ENCODE measurements at regions not wholly inside any gene's neighbourhood (a gene's known extent, or its start where the extent isn't known, plus 50 kb on each side); places are given as distances from the start of the nearest gene placed in this dataset.
A peak's percentile ranks its signal among the peaks of the same experiment; 100 is the strongest.
"Not testable (repeated sequence)": the region's sequence is repeated elsewhere in the genome, so short reads cannot be mapped to it uniquely, and the experiment has no call there.

DNA sequence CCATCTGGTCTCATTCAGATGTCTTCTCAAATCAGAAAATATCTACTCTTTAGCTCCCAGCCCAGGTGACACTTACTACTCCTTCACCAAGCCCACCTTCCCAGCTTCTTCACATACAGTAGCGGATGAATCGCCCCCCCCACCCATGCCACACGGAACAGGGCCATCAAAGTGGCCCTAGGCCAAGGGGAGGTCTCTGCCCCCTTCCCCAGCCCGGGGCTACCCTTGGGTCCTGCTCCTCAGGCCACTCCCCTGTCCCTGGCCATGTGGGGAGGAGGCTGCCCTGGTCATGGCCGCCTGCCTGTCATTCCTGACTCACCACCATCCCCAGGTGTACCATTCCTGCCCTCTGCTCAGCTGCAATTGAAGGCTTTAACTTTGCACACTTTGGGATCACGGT, 142.8 kb downstream of the NECTIN1 start:
- H3K4me1 ChIP-seq (ENCODE audit: insufficient read depth, low read length): peaks cover 22% of the 10 kb centered on the region
- no peak overlapping the region for H3K9ac ChIP-seq (ENCODE audit: low read depth, low read length)
- no peaks in the 10 kb centered on the region for H3K36me3 ChIP-seq (ENCODE audit: insufficient read depth, low read length)

DNA sequence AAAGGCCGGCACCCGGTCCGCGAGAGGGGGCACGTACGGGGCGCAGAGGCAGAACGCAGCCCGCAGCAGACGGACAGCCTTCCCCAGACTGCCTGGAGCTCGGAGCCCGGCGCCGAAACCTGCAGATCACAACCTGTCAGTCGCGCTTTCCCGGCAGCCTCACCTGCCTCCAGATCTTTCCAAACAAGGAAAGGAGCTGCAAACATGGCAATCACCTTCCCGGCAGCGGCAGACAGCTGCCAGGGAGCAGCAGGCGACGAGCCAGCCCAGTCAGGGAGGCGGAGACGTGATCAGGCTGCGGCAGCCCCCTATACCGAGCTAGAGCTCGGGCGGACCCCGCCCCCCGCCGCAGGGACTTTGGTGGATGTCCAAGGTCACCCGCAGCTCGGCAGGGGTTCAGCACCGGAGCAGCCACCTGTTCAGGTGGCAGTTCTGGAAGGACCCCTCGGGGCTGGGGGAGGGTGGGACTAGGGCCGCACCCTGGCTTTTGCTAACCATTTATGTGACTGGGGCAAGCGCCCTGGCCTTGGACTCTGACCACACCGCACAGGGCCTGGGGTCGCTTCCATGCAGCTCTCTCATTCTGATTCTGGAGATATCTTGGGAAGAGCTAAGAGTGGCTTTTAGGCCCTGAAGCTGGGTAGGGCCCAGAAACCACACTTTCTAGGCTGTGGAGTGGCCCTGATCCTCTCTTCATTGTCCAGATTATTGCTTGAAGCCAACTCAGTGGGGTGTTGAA, 143.8 kb downstream of the NECTIN1 start:
- Histone ChIP-seq H3K4me1 (ENCODE audit: insufficient read depth, low read length) (peaks cover 14% of the 10 kb centered on the region), H3K9ac (ENCODE audit: low read depth, low read length) (peak overlapping the region; percentile 88), H3K36me3 (ENCODE audit: insufficient read depth, low read length) (no peaks in the 10 kb centered on the region), H3K9me3 (ENCODE audit: control insufficient read depth, insufficient read depth, low read length) (peaks cover 3% of the 10 kb centered on the region; the same call in 1 of the 2 replicates)

More for the DNA sequence above, 142.8 kb downstream of the NECTIN1 start:
- peaks cover 3% of the 10 kb centered on the region; the same call in 1 of the 2 replicates for H3K9me3 ChIP-seq (ENCODE audit: control insufficient read depth, insufficient read depth, low read length)

DNA sequence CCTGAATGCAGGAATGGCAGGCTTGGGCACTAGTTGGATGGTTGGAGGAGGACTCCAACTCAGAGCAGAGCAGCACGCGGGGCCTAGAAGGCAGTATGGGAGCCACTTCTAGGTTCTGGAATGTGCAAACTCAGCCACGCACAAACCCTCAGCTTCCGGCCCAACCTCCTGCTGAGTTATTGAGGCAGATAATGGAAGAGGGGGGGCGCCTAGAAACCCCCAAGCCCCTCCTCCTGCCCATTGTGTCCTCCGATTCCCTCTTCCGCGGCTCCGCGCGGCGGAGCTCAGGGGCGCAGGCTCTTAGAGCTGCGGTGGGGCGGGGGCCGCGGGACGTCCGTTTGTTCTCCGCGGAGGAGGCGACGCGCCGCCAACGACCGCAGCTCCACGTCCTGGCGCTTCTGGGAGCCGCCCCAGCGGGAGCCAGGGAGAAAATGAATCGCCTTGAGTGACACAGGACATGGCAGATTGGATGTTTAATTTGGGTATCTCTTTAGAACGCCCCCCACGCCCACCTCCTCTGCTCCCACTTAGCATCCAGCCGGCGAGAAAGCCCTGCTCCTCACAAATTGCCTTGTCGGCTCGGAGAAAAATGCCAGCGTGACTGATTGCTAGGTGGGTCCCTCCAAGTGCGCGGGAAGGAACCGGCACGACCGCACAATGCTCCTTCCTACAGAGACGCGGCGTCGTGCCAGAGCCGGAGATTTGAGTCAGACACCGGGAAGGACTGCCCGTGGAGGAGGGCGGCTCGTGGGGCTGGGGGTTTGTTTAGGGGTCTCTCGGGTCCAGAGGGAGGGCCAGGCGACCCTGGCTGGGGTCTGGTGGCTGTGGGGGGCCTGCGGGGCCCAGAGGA, 144.6 kb downstream of the NECTIN1 start:
- Histone ChIP-seq H3K36me3 (ENCODE audit: insufficient read depth, low read length) (no peaks in the 10 kb centered on the region), H3K4me1 (ENCODE audit: insufficient read depth, low read length) (peaks cover 7% of the 10 kb centered on the region), H3K9ac (ENCODE audit: low read depth, low read length) (peak overlapping the region; percentile 88)

DNA sequence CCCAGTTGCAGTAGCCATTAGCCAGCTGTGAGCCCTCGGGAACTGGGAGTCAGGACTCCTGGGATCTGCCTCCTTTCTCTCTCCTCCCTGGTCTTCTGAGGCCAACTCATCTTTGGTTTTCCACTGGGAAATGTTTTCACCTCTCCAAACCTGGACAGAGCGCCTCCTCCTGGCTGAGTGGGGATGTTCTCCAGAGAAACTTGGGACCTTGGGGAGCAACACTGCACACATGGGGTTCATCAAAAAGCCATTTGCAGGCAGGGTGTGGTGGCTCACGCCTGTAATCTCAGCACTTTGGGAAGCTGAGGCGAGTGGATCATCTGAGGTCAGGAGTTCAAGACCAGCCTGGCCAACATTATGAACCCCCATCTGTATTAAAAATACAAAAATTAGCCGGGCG, 145.4 kb downstream of the NECTIN1 start:
- Histone ChIP-seq H3K9me3 (ENCODE audit: control insufficient read depth, insufficient read depth, low read length) (peaks cover 3% of the 10 kb centered on the region; the same call in 1 of the 2 replicates), H3K4me1 (ENCODE audit: insufficient read depth, low read length) (peaks cover 7% of the 10 kb centered on the region), H3K9ac (ENCODE audit: low read depth, low read length) (no peak overlapping the region), H3K36me3 (ENCODE audit: insufficient read depth, low read length) (no peaks in the 10 kb centered on the region)

More for the DNA sequence above, 144.6 kb downstream of the NECTIN1 start:
- H3K9me3 ChIP-seq (ENCODE audit: control insufficient read depth, insufficient read depth, low read length): peaks cover 3% of the 10 kb centered on the region; the same call in 1 of the 2 replicates

DNA sequence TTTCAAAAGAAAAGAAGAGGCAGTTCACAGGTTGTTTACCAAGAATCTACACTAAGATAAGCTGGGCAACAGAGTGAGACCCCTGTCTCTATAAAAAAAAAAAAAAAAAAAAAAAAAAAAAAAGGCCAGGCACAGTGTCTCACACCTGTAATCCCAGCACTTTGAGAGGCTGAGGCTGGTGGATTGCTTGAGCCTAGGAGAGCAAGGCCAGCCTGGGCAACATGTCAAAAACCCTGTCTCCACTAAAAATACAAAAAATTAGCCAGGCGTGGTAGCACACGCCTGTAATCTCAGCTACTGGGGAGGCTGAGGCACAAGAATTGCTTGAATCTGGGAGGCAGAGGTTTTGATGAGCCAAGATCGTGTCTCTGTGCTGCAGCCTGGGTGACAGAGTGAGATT, 147.6 kb downstream of the NECTIN1 start:
- not testable (repeated sequence) for H3K4me1 ChIP-seq (ENCODE audit: insufficient read depth, low read length); H3K36me3 ChIP-seq (ENCODE audit: insufficient read depth, low read length); H3K9ac ChIP-seq (ENCODE audit: low read depth, low read length); H3K9me3 ChIP-seq (ENCODE audit: control insufficient read depth, insufficient read depth, low read length)

DNA sequence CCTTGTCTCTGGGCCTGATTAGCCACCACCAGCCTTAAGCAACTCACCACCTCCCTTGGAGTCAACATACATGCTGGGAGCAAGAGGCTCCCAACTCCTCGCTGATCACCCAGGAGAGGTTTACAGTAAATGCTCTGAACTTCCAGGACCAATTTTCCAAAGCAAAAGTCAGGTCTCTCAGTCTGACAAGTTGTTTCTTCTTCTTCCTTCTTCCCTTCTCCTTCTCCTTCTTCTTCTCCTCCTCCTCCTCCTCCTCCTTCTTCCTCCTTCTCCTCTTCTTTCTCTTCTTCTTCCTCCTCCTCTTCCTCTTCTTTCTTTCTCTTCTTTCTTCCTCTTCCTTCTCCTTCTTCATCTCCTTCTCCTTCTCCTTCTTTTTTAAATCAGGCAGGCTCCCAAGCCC, 148.2 kb downstream of the NECTIN1 start:
- Histone ChIP-seq H3K9ac (ENCODE audit: low read depth, low read length) (no peak overlapping the region), H3K36me3 (ENCODE audit: insufficient read depth, low read length) (no peaks in the 10 kb centered on the region), H3K4me1 (ENCODE audit: insufficient read depth, low read length) (peaks cover 4% of the 10 kb centered on the region; the same call in 1 of the 2 replicates), H3K9me3 (ENCODE audit: control insufficient read depth, insufficient read depth, low read length) (peaks cover 3% of the 10 kb centered on the region; the same call in 1 of the 2 replicates)

DNA sequence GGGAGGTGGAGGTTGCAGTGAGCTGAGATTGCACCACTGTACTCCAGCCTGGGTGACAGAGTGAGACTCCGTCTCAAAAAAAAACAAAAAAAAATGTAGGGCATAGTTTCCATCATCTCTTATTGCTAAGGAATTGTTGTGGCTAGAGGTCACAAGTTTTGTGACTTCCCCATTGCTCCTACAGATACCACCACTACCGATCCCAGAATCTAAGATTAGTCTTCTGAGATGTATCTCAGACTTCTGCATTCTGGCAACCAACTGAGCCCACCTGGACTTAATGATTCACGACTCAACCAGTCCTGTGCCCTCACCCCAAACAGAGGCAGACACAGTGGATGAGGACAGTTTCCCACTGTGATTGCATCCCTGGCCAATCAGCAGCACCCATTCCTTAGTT, 148.9 kb downstream of the NECTIN1 start:
- Histone ChIP-seq H3K4me1 (ENCODE audit: insufficient read depth, low read length) (no peaks in the 10 kb centered on the region), H3K9ac (ENCODE audit: low read depth, low read length) (no peak overlapping the region), H3K9me3 (ENCODE audit: control insufficient read depth, insufficient read depth, low read length) (peaks cover 3% of the 10 kb centered on the region; the same call in 1 of the 2 replicates), H3K36me3 (ENCODE audit: insufficient read depth, low read length) (no peaks in the 10 kb centered on the region)

DNA sequence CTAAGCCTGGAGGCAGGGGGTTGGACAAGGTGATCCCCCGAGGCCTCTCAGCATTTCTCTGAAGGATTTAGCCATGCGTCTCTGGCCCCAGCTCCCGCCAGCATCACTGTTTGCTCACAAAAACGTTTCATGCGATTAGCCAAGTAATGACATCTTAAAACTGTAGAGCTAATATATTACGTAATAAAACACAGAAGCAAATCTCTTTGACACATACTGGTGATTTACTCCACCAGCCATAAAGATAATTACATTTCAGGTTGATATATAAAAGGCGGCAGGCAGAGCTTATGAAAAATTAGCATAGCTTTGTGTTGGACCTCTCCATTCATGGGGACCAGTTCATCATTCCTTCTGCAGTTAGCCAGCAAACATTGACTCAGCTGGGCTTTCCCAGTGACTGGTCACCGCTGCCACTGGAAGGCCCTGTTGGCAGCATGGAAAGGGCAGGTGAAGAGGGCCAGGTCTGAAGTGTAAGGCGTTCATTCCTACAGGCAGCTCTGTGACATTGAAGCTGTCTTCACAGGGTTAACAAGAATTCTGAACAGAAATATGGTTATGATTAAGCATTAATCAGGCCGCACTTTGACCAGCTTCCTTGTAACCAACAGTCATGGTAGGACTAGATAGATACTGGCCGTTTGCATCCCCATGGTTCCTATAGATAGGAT, 150.3 kb downstream of the NECTIN1 start:
- Histone ChIP-seq H3K4me1 (ENCODE audit: insufficient read depth, low read length) (no peaks in the 10 kb centered on the region; the same call in 1 of the 2 replicates), H3K36me3 (ENCODE audit: insufficient read depth, low read length) (no peaks in the 10 kb centered on the region), H3K9me3 (ENCODE audit: control insufficient read depth, insufficient read depth, low read length) (peaks cover 3% of the 10 kb centered on the region; the same call in 1 of the 2 replicates), H3K9ac (ENCODE audit: low read depth, low read length) (no peak overlapping the region)

DNA sequence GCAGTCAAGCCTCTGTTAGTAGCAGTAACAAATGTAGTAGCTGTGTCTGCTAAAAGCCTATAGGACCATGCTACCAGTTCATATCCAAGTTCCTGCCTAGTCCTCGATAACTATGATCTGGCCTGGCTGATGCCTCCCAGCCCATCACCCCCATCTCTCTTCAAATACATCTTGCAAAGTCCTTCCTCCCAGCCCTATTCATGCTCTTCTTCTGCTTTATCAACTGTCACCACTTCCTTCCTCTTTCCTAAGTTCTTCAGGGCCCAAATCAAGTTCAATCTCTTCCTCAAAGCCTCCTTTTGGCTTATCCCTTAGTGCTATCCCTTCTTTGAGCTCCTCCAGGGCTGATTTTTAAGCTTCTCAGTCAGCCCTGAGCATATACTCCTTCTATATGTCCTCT, 150.9 kb upstream of the THY1 start:
- Histone ChIP-seq H3K9ac (ENCODE audit: low read depth, low read length) (no peak overlapping the region), H3K36me3 (ENCODE audit: insufficient read depth, low read length) (no peaks in the 10 kb centered on the region), H3K9me3 (ENCODE audit: control insufficient read depth, insufficient read depth, low read length) (no peaks in the 10 kb centered on the region), H3K4me1 (ENCODE audit: insufficient read depth, low read length) (no peaks in the 10 kb centered on the region; the same call in 1 of the 2 replicates)

DNA sequence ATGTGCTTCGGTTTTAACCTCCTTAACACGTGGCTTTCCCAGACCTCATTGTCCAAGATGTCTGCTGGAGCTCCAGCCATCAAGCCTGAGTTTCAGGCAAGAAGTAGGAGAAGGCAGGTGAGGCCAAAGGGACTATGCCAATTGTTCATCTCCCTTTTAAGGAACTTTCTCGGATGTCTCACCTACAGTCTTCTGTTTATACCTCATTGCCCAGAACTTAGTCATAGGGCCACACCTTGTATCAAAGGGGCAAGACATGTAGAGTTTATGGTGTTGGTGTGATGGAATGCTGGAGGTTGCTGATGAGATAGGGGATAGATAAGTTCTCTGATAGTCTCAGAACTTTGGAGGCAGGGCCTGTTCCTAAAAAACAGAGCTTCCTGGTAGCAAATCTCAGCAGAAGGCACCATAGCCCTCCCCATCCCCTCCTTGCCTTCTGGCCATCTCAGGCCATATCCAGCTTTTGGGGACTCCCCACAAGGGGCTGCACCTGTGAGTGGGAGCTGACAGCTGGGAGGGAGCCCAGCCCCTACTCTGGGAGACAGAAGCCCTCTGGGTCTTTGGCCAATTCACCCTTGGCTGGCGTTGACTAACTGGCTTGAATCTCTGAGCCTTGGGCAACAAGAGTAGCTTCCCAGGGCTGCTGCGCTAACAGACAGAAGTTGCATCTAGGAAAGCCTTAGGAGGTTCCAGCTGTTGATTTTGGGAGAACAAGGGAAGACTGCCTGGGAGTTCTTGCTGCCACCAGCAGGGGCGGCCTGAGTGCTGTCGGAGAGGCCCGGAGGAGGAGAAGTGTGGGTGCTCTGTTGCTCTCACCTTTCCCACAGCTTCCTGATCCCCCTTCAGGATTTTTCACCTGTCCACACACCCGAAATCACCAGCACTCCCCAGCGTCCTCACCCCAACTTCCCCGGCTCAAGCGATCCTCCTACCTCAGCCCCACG, 149.8 kb upstream of the THY1 start:
- Histone ChIP-seq H3K9me3 (ENCODE audit: control insufficient read depth, insufficient read depth, low read length) (no peaks in the 10 kb centered on the region), H3K9ac (ENCODE audit: low read depth, low read length) (no peak overlapping the region), H3K36me3 (ENCODE audit: insufficient read depth, low read length) (no peaks in the 10 kb centered on the region), H3K4me1 (ENCODE audit: insufficient read depth, low read length) (peaks cover 10% of the 10 kb centered on the region; the same call in 1 of the 2 replicates)

DNA sequence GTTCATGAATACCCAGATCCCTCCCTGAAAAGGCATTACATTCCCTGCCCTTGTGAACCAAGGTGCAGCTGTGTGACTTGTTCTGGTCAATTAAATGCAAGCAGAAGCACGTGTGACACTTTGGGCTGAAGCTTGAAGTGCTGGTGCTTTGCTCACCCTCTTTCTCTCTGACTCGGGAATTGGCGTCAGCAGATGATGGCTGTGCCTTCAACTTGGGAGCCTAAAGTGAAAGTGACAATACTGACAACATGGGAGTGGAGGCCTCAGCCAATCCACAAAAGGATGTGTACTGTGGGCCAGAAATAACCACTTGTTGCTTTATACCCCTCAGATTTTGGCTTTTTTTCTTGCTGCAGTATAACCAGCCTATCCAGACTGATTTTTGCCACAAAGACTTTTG, 148.3 kb upstream of the THY1 start:
- H3K36me3 ChIP-seq (ENCODE audit: insufficient read depth, low read length): no peaks in the 10 kb centered on the region
- H3K9me3 ChIP-seq (ENCODE audit: control insufficient read depth, insufficient read depth, low read length): no peaks in the 10 kb centered on the region
- peaks cover 13% of the 10 kb centered on the region; the same call in 1 of the 2 replicates for H3K4me1 ChIP-seq (ENCODE audit: insufficient read depth, low read length)
- no peak overlapping the region for H3K9ac ChIP-seq (ENCODE audit: low read depth, low read length)

DNA sequence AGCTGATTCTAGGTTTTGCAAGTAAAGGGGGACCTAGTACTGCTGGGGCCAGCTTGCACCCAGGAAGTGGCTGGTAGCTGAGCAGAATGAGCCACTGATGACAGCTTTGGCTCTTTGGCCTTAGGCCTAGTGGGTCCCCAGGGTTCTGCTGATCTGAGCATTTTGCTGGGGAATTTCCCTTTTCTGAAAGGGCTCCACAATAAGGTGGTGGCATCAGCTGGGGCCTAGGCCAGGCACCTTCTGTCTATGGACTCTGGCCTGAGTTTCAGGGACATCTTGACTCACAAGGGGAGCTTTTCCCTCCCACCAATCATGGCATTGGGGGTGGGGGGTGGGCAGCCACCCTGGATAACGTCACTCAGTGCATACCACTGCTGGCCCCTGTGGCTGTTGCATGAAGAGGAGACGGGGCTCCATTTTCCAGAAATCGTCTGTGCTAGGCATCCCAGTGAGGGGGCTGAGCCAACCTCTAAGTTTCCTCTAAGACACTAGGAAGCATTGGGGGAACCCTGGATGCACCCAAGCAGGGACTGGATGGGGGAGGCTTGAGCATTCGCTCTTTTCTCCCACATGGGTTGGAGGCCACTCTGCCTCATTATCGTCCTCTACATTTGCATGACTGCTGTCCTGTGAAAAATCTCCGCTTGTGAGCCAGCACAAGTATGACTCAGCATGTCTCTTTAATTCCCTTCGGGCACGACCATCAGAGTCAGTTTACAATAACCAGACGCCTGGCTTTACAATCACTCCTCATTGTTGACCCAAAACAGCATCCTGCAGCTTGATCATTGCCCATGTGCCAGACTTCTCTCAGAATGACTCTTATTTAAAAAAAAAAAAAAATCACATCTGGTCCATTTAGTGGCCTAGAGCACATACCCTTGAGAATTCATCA, 145.0 kb upstream of the THY1 start:
- H3K9ac ChIP-seq (ENCODE audit: low read depth, low read length): no peak overlapping the region
- no peaks in the 10 kb centered on the region for H3K36me3 ChIP-seq (ENCODE audit: insufficient read depth, low read length)
- no peaks in the 10 kb centered on the region for H3K9me3 ChIP-seq (ENCODE audit: control insufficient read depth, insufficient read depth, low read length)
- peaks cover 13% of the 10 kb centered on the region; the same call in 1 of the 2 replicates for H3K4me1 ChIP-seq (ENCODE audit: insufficient read depth, low read length)

DNA sequence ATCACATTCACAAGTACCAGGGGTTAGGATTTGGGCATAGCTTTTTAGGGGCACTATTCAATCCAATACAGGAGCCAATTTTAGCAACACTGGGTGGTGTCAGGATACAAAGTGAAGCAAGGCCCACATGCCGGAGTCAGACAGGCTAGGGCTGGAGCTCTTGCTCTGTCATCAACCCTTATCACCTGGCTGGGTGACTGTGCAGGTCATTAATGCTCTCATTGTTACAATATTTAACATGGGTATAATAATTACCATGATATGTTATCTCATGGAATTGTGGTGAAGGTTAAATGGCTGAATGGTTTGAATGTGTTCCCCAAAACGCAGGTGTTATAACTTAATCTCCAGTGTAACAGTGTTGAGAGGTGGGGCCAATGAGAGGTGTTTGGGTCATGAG, 143.3 kb upstream of the THY1 start:
- no peak overlapping the region for H3K9ac ChIP-seq (ENCODE audit: low read depth, low read length)
- H3K4me1 ChIP-seq (ENCODE audit: insufficient read depth, low read length): peaks cover 13% of the 10 kb centered on the region; the same call in 1 of the 2 replicates
- H3K9me3 ChIP-seq (ENCODE audit: control insufficient read depth, insufficient read depth, low read length): no peaks in the 10 kb centered on the region
- no peaks in the 10 kb centered on the region for H3K36me3 ChIP-seq (ENCODE audit: insufficient read depth, low read length)
